GM23338 (cell line): ENCODE measurements at regions not wholly inside any gene's neighbourhood (a gene's known extent, or its start where the extent isn't known, plus 50 kb on each side); places are given as distances from the start of the nearest gene placed in this dataset.
A peak's percentile ranks its signal among the peaks of the same experiment; 100 is the strongest.

ENCODE experiments used
- ATAC-seq: fragments of 200-7000 bp; cut with Tn5 transposase; 3 replicates; pipeline ENCODE4 v1.9.1; 2020
- DNase-seq: peaks from one replicate; pipeline ENCODE4 v3.0.0-alpha.2; 2015; ENCODE audit warnings: low spot score
- H2AFZ ChIP-seq: fragments of 200-600 bp; sonication (generic); 2 replicates; pipeline ENCODE4 v1.8.0; 2016; ENCODE audit warnings: antibody characterized with exemption, mild to moderate bottlenecking, moderate library complexity
- H3F3A ChIP-seq: fragments of 200-600 bp; sonication (generic); replicated peaks from 2 replicates; pipeline ENCODE4 v1.8.0; 2017; ENCODE audit warnings: antibody characterized with exemption, mixed run types, low read depth
- H3K27ac ChIP-seq: fragments of 200-600 bp; sonication (generic); 2 replicates; pipeline ENCODE4 v1.6.1; 2016; ENCODE audit warnings: low read depth
- H3K27me3 ChIP-seq: fragments of 200-600 bp; sonication (generic); 2 replicates; pipeline ENCODE4 v1.8.0; 2016; ENCODE audit warnings: mild to moderate bottlenecking, mixed run types, moderate library complexity; ENCODE audit not compliant: insufficient read depth
- H3K36me3 ChIP-seq: fragments of 200-600 bp; sonication (generic); 2 replicates; pipeline ENCODE4 v1.8.0; 2016; ENCODE audit warnings: mild to moderate bottlenecking; ENCODE audit not compliant: insufficient read depth
- H3K4me1 ChIP-seq: fragments of 200-600 bp; sonication (generic); 2 replicates; pipeline ENCODE4 v1.8.0; 2016; ENCODE audit warnings: mild to moderate bottlenecking, moderate library complexity; ENCODE audit not compliant: insufficient read depth
- H3K4me2 ChIP-seq: fragments of 200-600 bp; sonication (generic); 2 replicates; pipeline ENCODE4 v1.7.1; 2017; ENCODE audit warnings: mixed run types
- H3K4me3 ChIP-seq: fragments of 200-600 bp; sonication (generic); 2 replicates; pipeline ENCODE4 v1.6.1; 2016; ENCODE audit warnings: mixed run types
- H3K79me2 ChIP-seq: fragments of 200-600 bp; sonication (generic); replicated peaks from 2 replicates; pipeline ENCODE4 v1.8.0; 2017; ENCODE audit warnings: mild to moderate bottlenecking; ENCODE audit not compliant: insufficient read depth
- H3K9me2 ChIP-seq: fragments of 200-600 bp; sonication (generic); 2 replicates; pipeline ENCODE4 v1.8.0; 2017; ENCODE audit not compliant: insufficient read depth
- H4K20me1 ChIP-seq: fragments of 200-600 bp; sonication (generic); replicated peaks from 2 replicates; pipeline ENCODE4 v1.8.0; 2017; ENCODE audit warnings: mild to moderate bottlenecking; ENCODE audit not compliant: insufficient read depth
- H3K27ac Mint-ChIP-seq: 2 replicates; pipeline ENCODE4 v1.8.0; 2020; ENCODE audit warnings: inconsistent platforms, mild to moderate bottlenecking, moderate library complexity, mixed read lengths
- H3K27me3 Mint-ChIP-seq: 3 replicates; pipeline ENCODE4 v1.8.0; 2022; ENCODE audit warnings: low read depth, mild to moderate bottlenecking, moderate library complexity, mixed read lengths, inconsistent platforms; ENCODE audit not compliant: insufficient read depth, poor library complexity
- H3K36me3 Mint-ChIP-seq: 3 replicates; pipeline ENCODE4 v1.8.0; 2021; ENCODE audit warnings: low read depth, mild to moderate bottlenecking, inconsistent platforms, moderate library complexity, mixed read lengths
- H3K4me1 Mint-ChIP-seq: 3 replicates; pipeline ENCODE4 v1.8.0; 2020; ENCODE audit warnings: mild to moderate bottlenecking, inconsistent platforms, mixed read lengths
- H3K4me3 Mint-ChIP-seq: 3 replicates; pipeline ENCODE4 v1.8.0; 2021; ENCODE audit warnings: moderate library complexity, mild to moderate bottlenecking, inconsistent platforms, mixed read lengths
- H3K9me3 Mint-ChIP-seq: 3 replicates; pipeline ENCODE4 v1.8.0; 2020; ENCODE audit warnings: moderate library complexity, mild to moderate bottlenecking, inconsistent platforms, mixed read lengths
- CREB1 ChIP-seq: fragments of 250-450 bp; sonication (Bioruptor Pico); IDR thresholded peaks from 2 replicates; pipeline ENCODE4 v1.5.0; 2020; ENCODE audit warnings: low read depth, mild to moderate bottlenecking, moderate library complexity
- CTCF ChIP-seq, 2 experiments: fragments of 200-600 bp in 1 of 2; sonication (generic) in 1 of 2; conservative IDR thresholded peaks; 2 replicates each; pipeline versions ENCODE4 v1.5.1 to v1.6.1; 2016 to 2017; ENCODE audit warnings: antibody characterized with exemption in 2 of 2, low read depth in 2 of 2, mild to moderate bottlenecking in 2 of 2, moderate library complexity in 1 of 2
- ETS1 ChIP-seq: IDR thresholded peaks from 2 replicates; pipeline ENCODE4 v1.6.1; 2016; ENCODE audit warnings: antibody characterized with exemption
- EZH2 ChIP-seq: fragments of 200-600 bp; sonication (generic); IDR thresholded peaks from one replicate; pipeline ENCODE4 v1.8.0; 2017; ENCODE audit warnings: antibody characterized with exemption, mild to moderate bottlenecking, low read depth; ENCODE audit not compliant: unreplicated experiment
- EZH2phosphoT487 ChIP-seq: fragments of 200-600 bp; sonication (generic); IDR thresholded peaks from one replicate; pipeline ENCODE4 v1.8.1; 2018; ENCODE audit warnings: antibody characterized with exemption; ENCODE audit not compliant: unreplicated experiment
- JUNB ChIP-seq: IDR thresholded peaks from one replicate; pipeline ENCODE4 v1.6.1; 2016; ENCODE audit warnings: antibody characterized with exemption; ENCODE audit not compliant: unreplicated experiment
- NANOG ChIP-seq: IDR thresholded peaks from 2 replicates; pipeline ENCODE4 v1.6.1; 2016; ENCODE audit warnings: antibody characterized with exemption, borderline replicate concordance
- REST ChIP-seq: IDR thresholded peaks from one replicate; pipeline ENCODE4 v1.6.1; 2018; ENCODE audit warnings: antibody characterized with exemption; ENCODE audit not compliant: unreplicated experiment
- ZNF114 ChIP-seq: fragments of 250-450 bp; sonication (Bioruptor Pico); IDR thresholded peaks from 2 replicates; pipeline ENCODE4 v1.5.0; 2020; ENCODE audit warnings: mild to moderate bottlenecking, moderate library complexity

GRCh38 chr17:73929860-73930430, 273.5 kb upstream of the RPL38 start:
- DNase-seq (peak; percentile 38), ATAC-seq (peak; percentile 65)
- no peak for TF ChIP-seq JUNB
- TF ChIP-seq CTCF (conservative IDR thresholded peaks at IDR 0.05; ENCODE audit: low read depth in 2 of 2), result peak in 1 of 2 experiments; percentile 19; a peak in 2 of 4 replicates
- peak overlapping the region; percentile 68; the same call in 1 of the 2 replicates for H2AFZ ChIP-seq
- no peak overlapping the region for H3K27ac ChIP-seq
- H3K27me3 Mint-ChIP-seq, result peaks cover 3% of the 10 kb centered on the region
- no peaks in the 10 kb centered on the region for H3K36me3 Mint-ChIP-seq
- H3K9me2 ChIP-seq, result peaks cover 13% of the 10 kb centered on the region; the same call in 1 of the 2 replicates
- no peaks in the 10 kb centered on the region for H4K20me1 ChIP-seq
- H3K4me3 Mint-ChIP-seq, result no peak overlapping the region
- no peaks in the 10 kb centered on the region for H3F3A ChIP-seq
- no peaks in the 10 kb centered on the region for H3K36me3 ChIP-seq
- H3K4me3 ChIP-seq, result no peak overlapping the region
- H3K27me3 ChIP-seq, result no peaks in the 10 kb centered on the region
- H3K79me2 ChIP-seq, result no peaks in the 10 kb centered on the region
- no peak overlapping the region for H3K4me2 ChIP-seq
- H3K27ac Mint-ChIP-seq, result no peak overlapping the region
- H3K4me1 Mint-ChIP-seq, result peaks cover 8% of the 10 kb centered on the region
- peaks cover 9% of the 10 kb centered on the region; the same call in 1 of the 3 replicates for H3K9me3 Mint-ChIP-seq
- H3K4me1 ChIP-seq, result peaks cover 4% of the 10 kb centered on the region; the same call in 1 of the 2 replicates

- Mint-ChIP-seq H3K4me1 (peaks cover 8% of the 10 kb centered on the region), H3K9me3 (peaks cover 6% of the 10 kb centered on the region; the same call in 1 of the 3 replicates), H3K4me3 (no peak overlapping the region), H3K36me3 (no peaks in the 10 kb centered on the region), H3K27me3 (peaks cover 4% of the 10 kb centered on the region), H3K27ac (no peak overlapping the region)
- DNase-seq (no peak), ATAC-seq (no peak)
- no peaks in the 10 kb centered on the region for H3K27me3 ChIP-seq
- H3K27ac ChIP-seq, result no peak overlapping the region
- H3K79me2 ChIP-seq, result no peaks in the 10 kb centered on the region
- H3F3A ChIP-seq, result no peaks in the 10 kb centered on the region
- no peak overlapping the region for H3K4me3 ChIP-seq
- peaks cover 13% of the 10 kb centered on the region; the same call in 1 of the 2 replicates for H3K9me2 ChIP-seq
- peaks cover 4% of the 10 kb centered on the region; the same call in 1 of the 2 replicates for H3K4me1 ChIP-seq
- no peak overlapping the region for H3K4me2 ChIP-seq
- H4K20me1 ChIP-seq, result no peaks in the 10 kb centered on the region
- no peaks in the 10 kb centered on the region for H3K36me3 ChIP-seq
- H2AFZ ChIP-seq, result no peak overlapping the region
- no peak for TF ChIP-seq ETS1
- no peak for TF ChIP-seq EZH2phosphoT487
- no peak for TF ChIP-seq NANOG
- TF ChIP-seq REST, result no peak
- no peak for TF ChIP-seq EZH2
- TF ChIP-seq CREB1, result no peak
- TF ChIP-seq ZNF114 (CRISPR knock-in tag), result no peak
Measured at GRCh38 chr17:73932216-73932749, 271.2 kb upstream of the RPL38 start.
